ENCODE measurements at regions not wholly inside any gene's neighbourhood (a gene's known extent, or its start where the extent isn't known, plus 50 kb on each side); places are given as distances from the start of the nearest gene placed in this dataset.

DNA sequence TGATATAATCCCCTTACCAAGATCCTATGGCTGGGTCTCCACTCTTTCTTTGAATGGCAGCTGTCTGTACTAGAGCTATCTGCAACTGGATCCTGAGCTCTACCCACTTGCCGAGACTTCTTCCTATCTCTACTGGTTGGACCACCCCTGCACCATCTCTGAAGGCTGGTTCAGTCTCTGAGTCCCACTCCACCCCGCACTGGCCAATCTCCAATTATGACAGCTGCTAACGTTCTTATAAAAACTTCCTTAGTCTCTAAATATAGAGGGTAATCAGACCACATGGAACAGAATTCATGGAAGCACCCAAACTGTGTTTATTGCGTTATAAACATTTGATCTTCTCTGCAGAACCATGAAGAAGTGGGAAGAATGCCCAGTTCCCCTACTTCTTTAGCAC, 186.6 kb upstream of the EEA1 start:
- TF ChIP-seq CTCF (IDR thresholded peaks at IDR 0.05; ENCODE audit: insufficient read depth, low read depth, low read length), result no peak
- DNase-seq (ENCODE audit: low read depth), result peak; percentile 79
- no peak overlapping the region for H3K4me3 ChIP-seq (ENCODE audit: low read depth, low read length)

DNA sequence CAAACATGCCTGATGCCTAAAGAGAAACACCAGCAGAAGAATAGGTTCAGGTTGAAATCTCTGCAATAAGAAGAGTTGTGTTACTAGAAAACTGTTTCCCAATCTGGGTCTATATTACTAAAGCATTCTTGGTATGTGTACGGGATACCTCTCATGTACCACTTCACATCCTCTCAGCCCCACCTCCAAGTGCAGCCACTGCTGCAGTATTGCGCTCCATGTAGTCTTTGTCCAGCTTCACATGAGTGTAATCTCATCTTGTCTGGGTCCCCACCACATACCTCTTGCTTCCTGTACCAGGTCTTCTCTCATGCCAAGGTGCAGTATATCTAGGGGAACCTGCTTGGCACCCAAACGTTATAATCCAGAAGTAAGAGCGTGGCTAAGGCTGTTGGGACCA, 187.5 kb upstream of the EEA1 start:
- no peak for TF ChIP-seq CTCF (IDR thresholded peaks at IDR 0.05; ENCODE audit: insufficient read depth, low read depth, low read length)
- no peak for DNase-seq (ENCODE audit: low read depth)
- H3K4me3 ChIP-seq (ENCODE audit: low read depth, low read length), result no peak overlapping the region

DNA sequence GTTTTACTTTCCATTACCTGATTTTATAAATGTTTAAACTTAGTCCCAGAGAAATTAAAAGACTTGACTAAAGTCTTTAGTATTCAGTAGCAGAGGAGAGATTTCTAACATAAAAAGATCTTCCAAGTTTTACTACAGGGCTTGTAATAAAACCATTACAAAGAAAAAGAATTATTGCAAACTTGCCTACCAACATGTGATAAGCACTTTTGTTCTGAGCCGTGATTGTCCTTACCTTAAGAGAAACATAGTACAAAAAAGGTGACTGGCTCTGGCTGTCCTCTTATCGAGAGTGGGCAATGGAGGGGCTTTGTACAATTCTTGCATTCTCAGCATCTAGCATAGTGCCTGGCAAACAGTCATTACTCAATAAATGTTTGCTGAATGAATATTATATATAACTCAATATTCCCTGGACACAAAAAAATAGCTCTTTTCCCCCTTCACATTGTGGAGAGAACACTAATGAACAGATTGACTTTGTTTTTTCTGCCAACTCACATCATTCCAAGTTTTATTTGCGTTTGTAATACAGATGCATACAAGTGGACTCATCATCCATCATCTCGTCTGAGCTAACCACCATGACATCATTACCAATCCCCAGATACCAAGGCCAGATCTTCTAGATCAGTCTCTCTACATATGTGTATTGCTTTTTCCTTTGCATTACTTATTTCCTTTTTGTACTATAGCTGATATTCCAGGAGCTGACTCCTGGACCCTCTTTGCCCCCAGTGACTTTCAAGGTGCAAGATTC, 192.8 kb upstream of the EEA1 start:
- H3K4me3 ChIP-seq (ENCODE audit: low read depth, low read length), result no peak overlapping the region
- no peak for TF ChIP-seq CTCF (IDR thresholded peaks at IDR 0.05; ENCODE audit: insufficient read depth, low read depth, low read length)
- peak; percentile 59 for DNase-seq (ENCODE audit: low read depth)

- DNase-seq (ENCODE audit: low read depth), result peak; percentile 51
- H3K4me3 ChIP-seq (ENCODE audit: low read depth, low read length), result no peak overlapping the region
- no peak for TF ChIP-seq CTCF (IDR thresholded peaks at IDR 0.05; ENCODE audit: insufficient read depth, low read depth, low read length)
Observed at GRCh38 chr12:93122569-93123091, 193.5 kb upstream of the EEA1 start.

GRCh38 chr12:93125126-93125525, 196.0 kb upstream of the EEA1 start:
- no peak for TF ChIP-seq CTCF (IDR thresholded peaks at IDR 0.05; ENCODE audit: insufficient read depth, low read depth, low read length)
- H3K4me3 ChIP-seq (ENCODE audit: low read depth, low read length), result no peak overlapping the region
- no peak for DNase-seq (ENCODE audit: low read depth)

DNA sequence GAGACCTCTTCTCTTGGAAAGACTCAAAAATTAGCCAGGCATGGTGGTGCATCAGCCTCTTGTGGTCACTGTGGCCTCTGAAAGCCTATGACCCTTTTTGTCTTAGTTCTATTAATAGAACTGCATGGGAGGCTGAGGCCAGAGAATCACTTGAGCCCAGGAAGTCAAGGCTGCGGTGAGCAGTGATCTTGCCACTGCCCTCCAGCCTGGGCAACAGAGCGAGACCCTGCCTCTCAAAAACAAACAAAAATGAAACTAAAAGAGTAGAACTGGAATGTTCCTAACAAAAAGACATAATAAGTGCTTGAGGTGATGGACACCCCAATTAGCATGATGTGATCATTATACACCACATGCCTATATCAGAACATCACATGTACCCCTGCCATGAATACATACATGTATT, 197.0 kb upstream of the EEA1 start:
- H3K4me3 ChIP-seq (ENCODE audit: low read depth, low read length), result no peak overlapping the region
- no peak for DNase-seq (ENCODE audit: low read depth)
- TF ChIP-seq CTCF (IDR thresholded peaks at IDR 0.05; ENCODE audit: insufficient read depth, low read depth, low read length), result no peak
